Head of caudate nucleus (tissue), 42 donors: ENCODE measurements at regions not wholly inside any gene's neighbourhood (a gene's known extent, or its start where the extent isn't known, plus 50 kb on each side); places are given as distances from the start of the nearest gene placed in this dataset.

Experiments used
- DNase-seq, 42 donors: peaks; one replicate each; pipeline versions ENCODE4 v3.0.0 to v3.0.0-alpha.2; 2020 to 2021; ENCODE audit warnings: mixed read lengths in 7 of 42
- intact Hi-C: fragments of 100-400 bp; cut with DNase I; formaldehyde crosslinking; loops from one replicate; pipeline ENCODE4 v1.15.0; 2022

GRCh38 chr6:95294043-95294442, 283.3 kb upstream of the MANEA start:
- DNase-seq = no peak
- intact Hi-C loops = no loop called here

- intact Hi-C loops = no loop called here
- DNase-seq = no peak
Measured at GRCh38 chr6:95309545-95309944, 267.8 kb upstream of the MANEA start.

- DNase-seq = no peak
- intact Hi-C loops = no loop called here
Measured at GRCh38 chr6:95318137-95318536, 259.2 kb upstream of the MANEA start.

- intact Hi-C loops = no loop called here
- no peak for DNase-seq
Measured at GRCh38 chr6:95321126-95321525, 256.2 kb upstream of the MANEA start.

GRCh38 chr6:95325916-95326315, 251.4 kb upstream of the MANEA start:
- intact Hi-C loops = no loop called here
- DNase-seq = peak in 2 of 42 donors; percentile 10 to 35

GRCh38 chr6:95328231-95328630, 249.1 kb upstream of the MANEA start:
- intact Hi-C loops = no loop called here

GRCh38 chr6:95352064-95352795, 225.1 kb upstream of the MANEA start:
- DNase-seq = no peak
- intact Hi-C loops = no loop called here

More at GRCh38 chr6:95328231-95328630, 249.1 kb upstream of the MANEA start:
- DNase-seq = no peak

GRCh38 chr6:95354551-95354950, 222.8 kb upstream of the MANEA start:
- intact Hi-C loops = no loop called here
- no peak for DNase-seq

- no peak for DNase-seq
- intact Hi-C loops = no loop called here
Measured at GRCh38 chr6:95357380-95358020, 219.8 kb upstream of the MANEA start.

- intact Hi-C loops = no loop called here
- no peak for DNase-seq
Measured at GRCh38 chr6:95364016-95364604, 213.2 kb upstream of the MANEA start.

GRCh38 chr6:95365454-95365853, 211.9 kb upstream of the MANEA start:
- intact Hi-C loops = no loop called here
- DNase-seq = no peak

- intact Hi-C loops = no loop called here
- no peak for DNase-seq
Measured at GRCh38 chr6:95366414-95366813, 210.9 kb upstream of the MANEA start.

GRCh38 chr6:95383878-95384277, 193.5 kb upstream of the MANEA start:
- DNase-seq = no peak
- intact Hi-C loops = no loop called here

- no peak for DNase-seq
- intact Hi-C loops = no loop called here
Measured at GRCh38 chr6:95384988-95385387, 192.3 kb upstream of the MANEA start.

GRCh38 chr6:95387845-95388244, 189.5 kb upstream of the MANEA start:
- peak in 34 of 42 donors; percentile 3 to 78 (median 40) for DNase-seq
- intact Hi-C loops = no loop called here

GRCh38 chr6:95404777-95405176, 172.6 kb upstream of the MANEA start:
- intact Hi-C loops = no loop called here

GRCh38 chr6:95408111-95408510, 169.2 kb upstream of the MANEA start:
- intact Hi-C loops = no loop called here
- DNase-seq = no peak

More at GRCh38 chr6:95404777-95405176, 172.6 kb upstream of the MANEA start:
- DNase-seq = no peak

- no peak for DNase-seq
- intact Hi-C loops = no loop called here
Measured at GRCh38 chr6:95410168-95410567, 167.2 kb upstream of the MANEA start.

- no peak for DNase-seq
- intact Hi-C loops = no loop called here
Measured at GRCh38 chr6:95413789-95414188, 163.5 kb upstream of the MANEA start.

- DNase-seq = no peak
- intact Hi-C loops = no loop called here
Measured at GRCh38 chr6:95417856-95418255, 159.5 kb upstream of the MANEA start.

GRCh38 chr6:95420792-95421191, 156.5 kb upstream of the MANEA start:
- intact Hi-C loops = no loop called here
- no peak for DNase-seq
